ENCODE measurements at regions not wholly inside any gene's neighbourhood (a gene's known extent, or its start where the extent isn't known, plus 50 kb on each side); places are given as distances from the start of the nearest gene placed in this dataset.

- DNase-seq, result peak; percentile 47
These were observed 208.8 kb upstream of the GMDS start for GRCh38 chr6:2454180-2454579.

DNA sequence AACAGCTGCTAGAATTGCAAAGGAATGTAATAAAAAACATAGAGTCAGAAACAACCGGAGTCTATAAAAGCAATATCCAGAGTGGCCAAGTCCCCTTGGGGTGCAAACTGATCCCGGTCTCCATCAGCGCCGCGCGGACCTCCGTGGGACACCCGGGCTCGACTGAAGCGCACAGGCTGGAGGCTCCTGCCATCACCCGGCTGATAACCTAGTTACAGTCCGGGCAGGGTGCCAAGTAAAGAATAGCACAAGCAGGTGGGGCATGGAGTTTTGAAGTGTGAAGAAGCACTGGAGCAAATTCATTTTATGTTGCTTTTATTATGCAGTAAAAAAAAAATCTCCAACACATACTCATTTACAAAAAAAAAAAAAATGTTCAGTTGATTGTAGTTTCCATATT lies 205.1 kb upstream of the GMDS start:
- no peak for DNase-seq

DNA sequence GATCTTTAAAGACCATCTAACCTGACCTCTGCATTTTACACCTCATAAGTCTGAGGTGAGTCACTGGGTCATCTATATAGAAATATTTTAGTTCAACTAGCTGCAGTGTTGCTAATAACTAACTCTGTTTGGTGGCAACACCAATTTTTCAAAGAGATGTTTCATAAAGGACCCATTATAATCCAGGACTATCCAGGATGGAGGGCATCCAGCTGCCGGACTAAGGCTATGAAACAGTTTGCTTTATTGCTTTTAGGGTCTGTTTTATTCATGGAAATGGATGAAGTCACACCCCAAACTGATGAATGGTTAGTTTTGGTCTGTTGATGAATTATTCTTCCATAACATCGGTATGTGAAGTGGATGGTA lies 204.2 kb upstream of the GMDS start:
- no peak for DNase-seq

DNA sequence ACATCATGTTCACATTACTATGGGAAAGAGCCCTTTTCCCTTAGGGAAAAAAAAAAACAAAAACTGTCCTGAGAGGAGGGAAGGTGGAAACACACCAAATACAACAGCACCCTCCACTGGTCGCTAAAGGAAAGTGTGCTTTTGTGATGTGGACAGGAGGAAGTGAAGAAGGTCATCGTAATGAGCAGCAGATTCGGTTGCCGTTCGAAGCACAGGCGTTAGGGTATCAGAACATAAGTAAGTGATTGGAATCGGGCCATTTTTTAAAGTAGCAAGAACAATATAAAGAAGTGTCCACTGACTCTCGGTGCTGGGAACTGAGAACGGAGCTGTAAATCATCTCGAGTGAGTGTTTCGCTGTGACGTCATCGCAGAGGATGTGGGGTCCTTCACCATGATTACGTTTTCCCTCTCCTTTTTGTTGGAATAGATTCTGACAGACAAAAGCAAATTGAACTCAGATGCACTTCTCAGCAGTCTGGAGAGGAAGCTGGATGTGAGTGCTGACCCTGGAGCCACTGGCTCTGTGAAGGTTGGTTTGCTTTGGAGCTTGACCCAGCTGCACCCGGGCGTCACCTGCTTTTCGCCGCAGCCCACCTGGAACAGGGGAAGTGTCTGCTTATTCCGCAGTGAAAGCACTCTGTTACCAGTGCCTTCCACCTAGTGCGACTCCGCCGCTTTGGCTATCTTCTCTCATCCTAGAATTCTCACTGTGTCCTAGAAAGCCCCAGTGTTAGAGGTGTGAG lies 203.6 kb upstream of the GMDS start:
- peak; percentile 83 for DNase-seq

DNA sequence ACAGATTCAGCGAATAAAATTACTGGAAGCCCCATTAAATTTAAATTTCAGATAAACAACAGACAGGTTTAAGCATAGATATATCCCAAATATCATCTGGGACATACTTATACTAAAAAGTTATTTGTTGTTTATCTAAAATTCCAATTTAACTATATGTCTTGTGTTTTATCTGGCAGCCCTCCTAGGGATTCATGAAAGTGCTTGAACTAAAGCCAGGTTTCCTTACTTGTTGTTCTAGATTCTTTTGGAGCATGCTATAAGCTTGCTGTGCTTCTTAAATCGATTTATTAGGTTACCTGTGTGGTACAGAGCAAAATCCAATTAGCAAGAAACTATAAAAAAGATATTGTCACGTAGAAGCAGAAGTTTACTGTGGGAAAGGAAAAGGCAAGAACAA lies 202.5 kb upstream of the GMDS start:
- DNase-seq, result no peak

DNA sequence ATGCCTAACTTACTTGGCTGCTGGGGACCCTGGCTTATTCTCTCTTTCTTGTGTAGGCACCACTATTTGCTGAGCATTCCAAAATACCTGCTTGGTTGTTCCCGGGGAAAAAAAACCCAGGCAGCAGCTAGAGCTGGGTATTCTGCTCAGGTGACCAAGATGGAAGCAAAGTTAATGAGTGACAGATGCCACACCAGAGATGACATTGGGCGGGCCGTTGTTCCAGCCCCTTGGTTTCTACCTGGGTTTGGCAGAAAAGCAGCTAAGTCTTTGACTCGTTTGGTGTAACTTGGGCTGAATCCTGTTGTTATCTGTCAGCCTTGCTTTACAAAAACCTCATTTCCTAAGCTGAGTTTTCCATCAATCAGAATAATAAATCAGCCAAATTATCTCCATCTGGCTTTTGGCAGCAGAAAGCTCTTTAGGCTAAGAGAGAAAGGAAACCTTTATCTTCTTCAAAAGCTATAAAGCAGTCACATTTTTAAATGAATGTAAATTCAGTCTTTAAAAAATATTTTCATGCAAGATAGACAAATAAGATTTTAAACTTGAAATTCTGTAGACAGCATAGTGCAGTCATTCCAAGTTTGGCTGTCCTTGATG lies 202.0 kb upstream of the GMDS start:
- no peak for DNase-seq

GRCh38 chr6:2441601-2442475 lies 196.4 kb upstream of the GMDS start:
- no peak for DNase-seq

GRCh38 chr6:2440516-2440915 lies 195.1 kb upstream of the GMDS start:
- DNase-seq, result no peak

GRCh38 chr6:2439632-2440031 lies 194.2 kb upstream of the GMDS start:
- DNase-seq, result no peak

GRCh38 chr6:2439082-2439481 lies 193.7 kb upstream of the GMDS start:
- DNase-seq, result no peak

GRCh38 chr6:2436410-2437154 lies 191.2 kb upstream of the GMDS start:
- DNase-seq, result no peak

DNA sequence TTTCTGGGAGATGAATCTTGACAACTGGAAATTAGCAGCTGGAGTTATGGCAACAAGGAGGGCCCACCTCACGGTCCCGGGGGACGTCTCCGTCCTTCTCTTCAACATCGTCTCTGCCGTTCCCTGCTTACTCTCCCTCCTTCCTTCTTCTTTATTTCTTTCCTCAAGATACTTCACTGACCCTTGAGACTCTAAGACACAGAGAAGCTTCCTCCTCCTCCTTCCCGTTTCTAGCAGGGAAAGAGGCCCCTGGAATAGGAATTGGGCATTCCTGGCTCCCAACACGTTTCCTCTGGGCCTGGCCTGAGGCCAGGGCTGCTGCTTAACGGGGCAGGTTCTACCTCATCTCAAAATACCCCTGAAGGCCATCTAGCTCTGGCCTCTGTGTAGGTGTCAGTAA lies 189.9 kb upstream of the GMDS start:
- DNase-seq, result no peak

DNA sequence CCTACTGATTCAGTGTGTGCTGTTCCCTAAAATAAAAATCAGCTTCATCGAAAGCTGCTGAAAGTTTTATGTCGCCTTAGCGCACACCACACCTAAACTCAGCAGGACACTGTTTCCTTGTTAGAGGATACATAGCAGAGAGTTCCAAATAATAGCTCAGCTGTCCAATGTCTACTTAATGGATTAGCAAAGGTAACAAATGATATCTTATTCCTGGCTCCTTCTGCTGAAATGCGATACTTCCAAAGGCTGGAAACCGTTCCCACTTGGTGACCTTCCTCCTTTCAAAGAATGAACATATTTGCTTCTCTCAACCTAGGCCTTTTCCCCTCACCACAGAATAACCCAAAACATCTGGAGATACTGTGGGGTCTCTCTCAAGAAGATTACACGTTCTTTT lies 189.5 kb upstream of the GMDS start:
- peak; percentile 31 for DNase-seq

GRCh38 chr6:2434116-2434515 lies 188.7 kb upstream of the GMDS start:
- DNase-seq, result no peak

DNA sequence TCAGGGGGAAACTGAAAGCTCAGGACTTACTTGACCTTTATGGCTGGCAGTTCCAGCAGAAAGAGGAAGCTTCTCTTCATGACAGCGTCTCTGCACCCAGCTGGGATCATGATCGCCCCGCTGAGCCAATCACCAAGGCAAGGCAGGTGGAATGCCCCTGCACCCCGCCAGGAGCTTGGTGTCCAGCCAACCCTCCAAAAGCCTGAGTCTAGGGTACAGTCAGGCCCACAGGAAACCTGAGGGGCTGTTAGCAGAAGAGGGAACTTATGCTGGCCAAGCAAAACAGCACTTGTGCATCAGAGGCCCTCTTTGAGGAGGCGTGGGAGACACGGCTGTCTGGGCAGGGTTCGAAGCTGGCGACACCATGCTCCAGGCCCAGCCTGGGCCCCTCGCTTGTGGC lies 188.3 kb upstream of the GMDS start:
- DNase-seq, result no peak

DNA sequence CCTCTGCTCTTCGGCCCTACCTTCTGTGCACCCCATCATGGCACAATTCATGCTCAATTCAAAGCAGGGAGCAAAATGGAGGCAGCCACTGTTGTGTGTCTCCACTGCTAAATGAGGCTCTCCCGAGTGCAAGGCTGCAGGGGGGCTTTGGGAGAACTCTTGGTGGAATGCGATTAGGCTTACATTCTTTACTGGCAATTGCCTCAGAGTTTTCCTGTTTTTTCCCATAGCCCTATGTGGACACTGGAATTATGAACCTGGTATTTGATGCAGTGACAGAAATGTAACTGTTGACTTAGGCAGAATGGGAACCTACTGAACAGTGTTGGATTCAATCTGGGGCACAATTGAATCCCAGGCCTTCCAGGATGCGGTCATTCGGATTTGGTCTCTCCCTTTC lies 187.9 kb upstream of the GMDS start:
- peak; percentile 31 for DNase-seq

GRCh38 chr6:2432292-2432691 lies 186.9 kb upstream of the GMDS start:
- peak; percentile 96 for DNase-seq

- DNase-seq, result no peak
These were observed 185.2 kb upstream of the GMDS start for GRCh38 chr6:2430612-2431011.

- peak; percentile 14 for DNase-seq
These were observed 184.1 kb upstream of the GMDS start for GRCh38 chr6:2429460-2429859.

GRCh38 chr6:2429032-2429431 lies 183.6 kb upstream of the GMDS start:
- no peak for DNase-seq

GRCh38 chr6:2426561-2427340 lies 181.3 kb upstream of the GMDS start:
- peak; percentile 79 for DNase-seq

GRCh38 chr6:2416128-2416712 lies 170.8 kb upstream of the GMDS start:
- DNase-seq, result no peak
